ENCODE measurements at regions not wholly inside any gene's neighbourhood (a gene's known extent, or its start where the extent isn't known, plus 50 kb on each side); places are given as distances from the start of the nearest gene placed in this dataset.

- Histone ChIP-seq H3K9me2 (ENCODE audit: insufficient read depth) (0 out of 2 replicates have a peak, but pooled peaks cover 3% of the 10 kb centered on the region), H3K4me2 (no peak overlapping the region), H3K27me3 (ENCODE audit: insufficient read depth) (no peaks in the 10 kb centered on the region), H3K27ac (ENCODE audit: low read depth) (no peak overlapping the region), H2AFZ (no peak overlapping the region), H3K36me3 (ENCODE audit: insufficient read depth) (no peaks in the 10 kb centered on the region), H3F3A (replicated peaks; ENCODE audit: low read depth) (no peaks in the 10 kb centered on the region), H3K79me2 (replicated peaks; ENCODE audit: insufficient read depth) (no peaks in the 10 kb centered on the region), H4K20me1 (replicated peaks; ENCODE audit: insufficient read depth) (no peaks in the 10 kb centered on the region), H3K4me3 (no peak overlapping the region), H3K4me1 (ENCODE audit: insufficient read depth) (no peaks in the 10 kb centered on the region)
- no peak for TF ChIP-seq CTCF (conservative IDR thresholded peaks at IDR 0.05; ENCODE audit: low read depth in 2 of 2)
- no peak for TF ChIP-seq ZNF462 (CRISPR knock-in tag; IDR thresholded peaks at IDR 0.05)
- no peak for TF ChIP-seq ETS1 (IDR thresholded peaks at IDR 0.05)
- TF ChIP-seq ZNF331 (CRISPR knock-in tag; IDR thresholded peaks at IDR 0.05; ENCODE audit: low read depth) = no peak
- no peak for TF ChIP-seq NANOG (IDR thresholded peaks at IDR 0.05; ENCODE audit: borderline replicate concordance)
- no peak for TF ChIP-seq EZH2phosphoT487 (IDR thresholded peaks at IDR 0.05; ENCODE audit: unreplicated experiment)
- TF ChIP-seq EZH2 (IDR thresholded peaks at IDR 0.05; ENCODE audit: low read depth, unreplicated experiment) = no peak
- ATAC-seq = no peak
- DNase-seq (ENCODE audit: low spot score) = no peak
- H3K4me1 Mint-ChIP-seq = no peaks in the 10 kb centered on the region
- H3K27ac Mint-ChIP-seq = no peak overlapping the region
- no peaks in the 10 kb centered on the region for H3K36me3 Mint-ChIP-seq (ENCODE audit: low read depth)
- no peaks in the 10 kb centered on the region for H3K9me3 Mint-ChIP-seq
- H3K27me3 Mint-ChIP-seq (ENCODE audit: insufficient read depth, low read depth, poor library complexity) = no peaks in the 10 kb centered on the region
- no peak overlapping the region for H3K4me3 Mint-ChIP-seq
Measured at GRCh38 chr10:114754445-114755320, 66.9 kb upstream of the FHIP2A start.
